ENCODE measurements at regions not wholly inside any gene's neighbourhood (a gene's known extent, or its start where the extent isn't known, plus 50 kb on each side); places are given as distances from the start of the nearest gene placed in this dataset.
A peak's percentile ranks its signal among the peaks of the same experiment; 100 is the strongest.

- peak overlapping the region; percentile 73 for H2BK20ac ChIP-seq (ENCODE audit: low read depth, low read length)
- H3K4me3 ChIP-seq (ENCODE audit: insufficient read depth, low read depth, low read length): no peak overlapping the region
- 0 out of 2 replicates have a peak, but pooled peaks cover 3% of the 10 kb centered on the region for H3K9me1 ChIP-seq (ENCODE audit: insufficient read depth, low read length)
- H4K20me1 ChIP-seq (ENCODE audit: insufficient read depth, low read length): no peaks in the 10 kb centered on the region
- peak overlapping the region; percentile 48 for H2BK5ac ChIP-seq (ENCODE audit: low read depth, low read length, poor library complexity, severe bottlenecking)
- H3K4me2 ChIP-seq (ENCODE audit: low read depth, low read length): no peak overlapping the region
- WGBS, 2 experiments (ENCODE audit: extremely low coverage in 2 of 2, insufficient read length in 1 of 2): no CpG with 5 or more reads among the region's 5 CpGs
- H3K9me3 ChIP-seq (ENCODE audit: control insufficient read depth, insufficient read depth, low read length): no peaks in the 10 kb centered on the region
- POLR2A ChIA-PET (ENCODE audit: unreplicated experiment): no interaction called here
- H3K14ac ChIP-seq (replicated peaks; ENCODE audit: low read depth, low read length): peak overlapping the region; percentile 75; the same call in 1 of the 2 replicates
- CTCF ChIA-PET: interaction anchor here (0.7 kb wide), 1 partner anchor 58 kb away, joined by 3 read pairs; no protein-coding TSS in a partner anchor
- DNase-seq (peak; percentile 82), ATAC-seq (ENCODE audit: low read depth) (peak; percentile 70)
- BruUV-seq (replicated peaks): no TSS peak
- no peaks in the 10 kb centered on the region for H3K36me3 ChIP-seq (ENCODE audit: control insufficient read depth, insufficient read depth, low read length)
- 0 out of 2 replicates have a peak overlapping the region, but pooled peaks have one; percentile 9 for H2AK5ac ChIP-seq (ENCODE audit: low read depth, low read length)
- H3K9ac ChIP-seq (ENCODE audit: low read depth, low read length): no peak overlapping the region
- peak overlapping the region; percentile 76; the same call in 1 of the 3 replicates for H2BK15ac ChIP-seq (ENCODE audit: low read depth, low read length)
- no peak overlapping the region for H2AFZ ChIP-seq (replicated peaks; ENCODE audit: low read length, poor library complexity)
- H3K79me1 ChIP-seq (ENCODE audit: low read depth in 1 of 2, low read length in 2 of 2): no peaks in the 10 kb centered on the region
- no peaks in the 10 kb centered on the region for H3K27me3 ChIP-seq (ENCODE audit: control insufficient read depth, insufficient read depth, low read length)
- H2AK9ac ChIP-seq (replicated peaks; ENCODE audit: low read depth, low read length, poor library complexity): no peak overlapping the region
- H4K91ac ChIP-seq (ENCODE audit: insufficient read depth, low read depth, low read length): peak overlapping the region; percentile 11; the same call in 1 of the 2 replicates
- dilution Hi-C loops (cut with HindIII; ENCODE audit: low sequenced_read_pairs, unreplicated experiment) (no loop called here), intact Hi-C loops (cut with micrococcal nuclease) (no loop called here), in situ Hi-C loops (cut with MboI; ENCODE audit: low sequenced_read_pairs) (no loop called here)
- H4K8ac ChIP-seq (ENCODE audit: low read depth in 2 of 2, low read length in 2 of 2): peak overlapping the region; percentile 63 to 66; a peak in 3 of 4 replicates
- peak overlapping the region; percentile 16; the same call in 1 of the 2 replicates for H3K18ac ChIP-seq (ENCODE audit: low read depth, low read length)
- peak overlapping the region; percentile 15 for H3K4ac ChIP-seq (ENCODE audit: low read depth, low read length)
- no peaks in the 10 kb centered on the region for H3K4me1 ChIP-seq (ENCODE audit: control insufficient read depth, insufficient read depth, low read length)
- H3K23ac ChIP-seq (ENCODE audit: low read depth, low read length): peak overlapping the region; percentile 51; the same call in 1 of the 2 replicates
- H3K27ac ChIP-seq (ENCODE audit: insufficient read depth, low read length): no peak overlapping the region; the same call in 1 of the 2 replicates
- no peak overlapping the region; the same call in 1 of the 2 replicates for H4K5ac ChIP-seq (ENCODE audit: low read depth, low read length)
- no peak overlapping the region; the same call in 1 of the 2 replicates for H3K56ac ChIP-seq (ENCODE audit: extremely low read depth, insufficient read depth, low read length)
- peak overlapping the region; percentile 73 for H2BK120ac ChIP-seq (ENCODE audit: low read depth, low read length)
- TF ChIP-seq MAZ (IDR thresholded peaks at IDR 0.05; ENCODE audit: borderline replicate concordance, low read depth, low read length) (no peak), SMC3 (IDR thresholded peaks at IDR 0.05; ENCODE audit: low read depth, low read length) (no peak), CTCF (conservative IDR thresholded peaks at IDR 0.05; ENCODE audit: low read depth, low read length) (no peak), MXI1 (IDR thresholded peaks at IDR 0.05; ENCODE audit: borderline replicate concordance, low read depth, low read length) (no peak), RFX5 (IDR thresholded peaks at IDR 0.05; ENCODE audit: low read depth, low read length) (no peak), MAFK (IDR thresholded peaks at IDR 0.05; ENCODE audit: low read depth, low read length) (no peak), CEBPB (IDR thresholded peaks at IDR 0.05; ENCODE audit: low read depth, low read length) (no peak), RCOR1 (IDR thresholded peaks at IDR 0.05; ENCODE audit: insufficient replicate concordance, low read length) (no peak), ELK1 (IDR thresholded peaks at IDR 0.05; ENCODE audit: borderline replicate concordance, low read depth, low read length) (no peak), BHLHE40 (IDR thresholded peaks at IDR 0.05; ENCODE audit: low read depth, low read length) (no peak), USF2 (IDR thresholded peaks at IDR 0.05; ENCODE audit: low read depth, low read length) (no peak), CHD1 (IDR thresholded peaks at IDR 0.05; ENCODE audit: low read depth, low read length) (no peak), FOS (IDR thresholded peaks at IDR 0.05; ENCODE audit: low read depth, low read length) (no peak)
These were observed 134.3 kb upstream of the AP1S2 start for GRCh38 chrX:15988661-15989603.
